ENCODE measurements at regions not wholly inside any gene's neighbourhood (a gene's known extent, or its start where the extent isn't known, plus 50 kb on each side); places are given as distances from the start of the nearest gene placed in this dataset.
"Not testable (repeated sequence)": the region's sequence is repeated elsewhere in the genome, so short reads cannot be mapped to it uniquely, and the experiment has no call there.

- DNase-seq (ENCODE audit: low read depth in 1 of 2, low spot score in 1 of 2), result no peak
These were observed 57.1 kb upstream of the KIF2B start for GRCh38 chr17:53765609-53766008.

DNA sequence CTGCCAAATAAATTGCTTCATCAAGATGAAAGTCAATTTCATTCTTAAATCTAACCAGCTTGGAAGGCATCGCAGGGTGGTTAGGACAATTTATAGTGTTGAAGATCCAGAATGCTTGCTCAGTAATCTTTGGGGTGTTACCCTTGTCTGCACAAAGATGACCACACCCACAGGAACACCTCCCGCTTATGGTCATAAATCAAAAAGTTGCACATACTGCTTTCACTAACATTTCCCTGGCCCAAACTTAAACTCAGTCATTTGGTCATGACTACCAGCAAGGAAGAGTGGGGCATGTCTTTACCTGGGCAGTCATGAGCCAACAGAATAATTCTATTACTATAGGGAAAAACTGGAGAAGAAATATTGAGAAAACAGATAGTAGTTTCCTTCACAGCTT, 57.6 kb upstream of the KIF2B start:
- DNase-seq (ENCODE audit: low read depth in 1 of 2, low spot score in 1 of 2), result no peak

DNA sequence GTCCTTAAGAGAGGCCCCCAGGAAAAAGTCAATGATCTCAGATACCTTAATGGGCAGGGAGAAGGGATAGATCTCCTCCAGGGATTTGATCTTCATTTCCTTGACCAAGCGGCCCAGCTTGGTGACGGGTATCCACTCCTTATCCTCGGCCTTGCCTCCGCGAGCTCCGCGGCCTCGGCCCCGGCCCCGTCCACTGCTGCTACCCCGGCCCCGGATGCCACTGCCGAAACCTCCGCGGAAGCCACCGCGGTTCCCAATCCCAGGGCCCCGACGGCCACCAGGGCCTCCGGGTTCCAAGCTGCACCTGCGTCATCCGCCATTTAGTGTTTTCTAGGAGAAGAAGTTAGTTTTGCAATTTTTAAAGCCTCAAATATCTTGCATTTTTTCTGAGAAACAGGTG, 65.2 kb upstream of the KIF2B start:
- DNase-seq (ENCODE audit: low read depth in 1 of 2, low spot score in 1 of 2), result no peak

- DNase-seq (ENCODE audit: low read depth in 1 of 2, low spot score in 1 of 2), result not testable (repeated sequence)
These were observed 65.6 kb upstream of the KIF2B start for GRCh38 chr17:53757116-53757515.

DNA sequence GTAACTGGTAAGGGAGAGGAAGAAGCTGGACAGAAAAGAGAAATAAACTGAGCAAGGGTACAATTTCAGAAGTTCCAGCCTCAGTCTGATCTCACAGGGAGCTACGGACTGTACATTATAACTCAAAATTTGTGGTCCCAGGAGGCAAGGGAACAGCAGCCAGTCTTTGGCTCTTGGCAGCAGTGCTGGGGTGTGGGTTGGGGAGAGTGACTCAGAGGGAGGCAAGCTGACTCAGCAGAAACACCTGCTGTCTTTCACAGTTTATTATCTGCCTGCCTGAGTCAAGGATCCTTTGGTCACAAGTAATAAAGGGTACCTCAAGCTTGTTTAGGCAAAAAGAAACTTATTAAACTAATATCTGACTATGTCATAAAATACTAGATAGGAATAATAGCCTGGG, 73.5 kb upstream of the KIF2B start:
- DNase-seq (ENCODE audit: low read depth in 1 of 2, low spot score in 1 of 2), result no peak

DNA sequence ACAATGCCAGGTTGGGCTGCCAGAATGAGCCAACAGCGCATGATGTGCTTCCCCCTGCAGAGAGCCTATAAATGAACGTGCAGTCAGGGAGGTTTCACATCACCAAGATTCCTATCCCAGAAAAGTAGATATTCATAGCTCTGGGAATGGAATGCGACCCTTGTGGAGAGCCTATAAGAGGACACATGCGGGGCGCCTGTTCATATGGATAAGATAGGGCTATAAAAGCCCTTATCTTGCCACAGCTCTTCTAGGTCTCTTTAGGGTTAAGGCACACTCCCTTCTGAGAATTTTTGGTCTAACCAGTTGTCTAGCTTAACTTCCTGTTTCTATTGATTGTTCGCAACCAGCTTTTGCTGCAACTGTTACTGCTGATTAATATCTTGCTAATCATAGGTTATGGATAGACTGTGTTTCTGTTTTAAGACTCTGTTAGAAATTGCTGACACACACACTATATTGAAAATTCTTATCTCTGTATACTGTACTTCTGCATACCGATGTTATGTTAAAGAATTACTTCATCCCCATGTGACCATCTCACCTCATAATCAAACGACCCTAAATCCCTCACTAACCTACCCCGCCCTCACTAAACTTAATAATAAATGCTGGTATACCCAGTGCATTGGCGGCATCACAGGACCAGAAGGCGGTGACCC, 74.4 kb upstream of the KIF2B start:
- DNase-seq (ENCODE audit: low read depth in 1 of 2, low spot score in 1 of 2), result not testable (repeated sequence)

- no peak for DNase-seq (ENCODE audit: low read depth in 1 of 2, low spot score in 1 of 2)
These were observed 82.4 kb upstream of the KIF2B start for GRCh38 chr17:53740312-53740711.

DNA sequence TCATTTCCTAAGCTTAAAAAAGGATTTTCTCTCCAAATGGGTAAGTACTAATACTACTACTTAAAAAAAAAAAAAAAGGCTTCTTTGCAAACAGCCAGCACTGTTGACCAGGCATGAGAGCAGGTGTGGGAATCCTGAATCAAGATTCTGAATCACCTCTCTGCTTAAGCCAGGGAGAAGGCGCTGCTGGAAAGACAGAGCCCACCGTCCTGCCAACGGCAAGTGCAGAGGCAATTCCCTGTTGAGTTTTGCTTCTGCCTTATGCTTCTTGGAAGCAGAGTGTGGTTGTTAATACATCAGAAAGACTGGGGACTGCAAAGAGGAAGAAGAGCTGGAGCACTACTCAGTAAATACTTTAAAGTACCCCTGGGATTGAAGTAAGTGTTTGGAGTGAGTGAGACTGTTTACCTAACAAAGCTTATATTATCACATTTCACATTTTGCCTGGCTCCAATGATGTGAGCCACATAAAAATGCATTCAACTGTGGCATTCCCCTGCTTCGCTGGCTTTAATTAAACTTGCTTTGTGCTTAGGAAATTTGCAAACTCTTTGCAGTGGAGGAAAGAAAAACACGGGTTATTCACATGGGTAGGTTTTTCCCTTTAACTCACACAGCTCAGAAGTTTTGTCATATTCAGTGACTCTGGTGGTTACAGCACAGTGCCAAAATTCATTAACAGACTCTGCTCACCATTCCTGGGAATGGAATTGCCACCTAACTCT, 86.0 kb upstream of the KIF2B start:
- no peak for DNase-seq (ENCODE audit: low read depth in 1 of 2, low spot score in 1 of 2)

- no peak for DNase-seq (ENCODE audit: low read depth in 1 of 2, low spot score in 1 of 2)
These were observed 98.0 kb upstream of the KIF2B start for GRCh38 chr17:53724726-53725125.

- DNase-seq (ENCODE audit: low read depth in 1 of 2, low spot score in 1 of 2), result no peak
These were observed 100.3 kb upstream of the KIF2B start for GRCh38 chr17:53722407-53722806.

- no peak for DNase-seq (ENCODE audit: low read depth in 1 of 2, low spot score in 1 of 2)
These were observed 101.6 kb upstream of the KIF2B start for GRCh38 chr17:53721101-53721500.

GRCh38 chr17:53719229-53719628, 103.5 kb upstream of the KIF2B start:
- DNase-seq (ENCODE audit: low read depth in 1 of 2, low spot score in 1 of 2), result no peak

- no peak for DNase-seq (ENCODE audit: low read depth in 1 of 2, low spot score in 1 of 2)
These were observed 115.2 kb upstream of the KIF2B start for GRCh38 chr17:53707566-53707965.

- DNase-seq (ENCODE audit: low read depth in 1 of 2, low spot score in 1 of 2), result no peak
These were observed 126.4 kb upstream of the KIF2B start for GRCh38 chr17:53696286-53696685.

DNA sequence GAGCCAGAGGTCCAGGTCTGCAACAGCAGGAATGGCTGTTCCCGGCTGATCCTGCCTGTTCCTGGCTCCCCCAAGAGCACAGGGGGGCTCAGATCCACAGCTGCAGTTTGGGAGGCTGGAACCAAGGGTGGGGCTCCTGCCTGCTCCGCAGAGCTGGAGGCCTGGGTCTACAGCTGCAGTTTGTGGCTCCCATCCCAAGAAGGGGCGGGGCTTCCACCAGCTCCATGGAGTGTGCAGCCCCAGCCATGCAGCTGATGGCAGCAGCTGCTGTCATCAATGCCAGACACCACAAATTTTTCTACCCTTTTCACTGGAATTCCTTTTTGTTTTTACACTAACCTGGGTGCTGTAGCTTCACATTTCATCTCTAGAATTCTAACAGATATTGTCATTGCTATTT, 135.4 kb upstream of the KIF2B start:
- DNase-seq (ENCODE audit: low read depth in 1 of 2, low spot score in 1 of 2), result no peak

GRCh38 chr17:53680745-53681144, 142.0 kb upstream of the KIF2B start:
- no peak for DNase-seq (ENCODE audit: low read depth in 1 of 2, low spot score in 1 of 2)

GRCh38 chr17:53668854-53669253, 153.9 kb upstream of the KIF2B start:
- DNase-seq (ENCODE audit: low read depth in 1 of 2, low spot score in 1 of 2), result no peak

GRCh38 chr17:53662608-53663007, 160.1 kb upstream of the KIF2B start:
- no peak for DNase-seq (ENCODE audit: low read depth in 1 of 2, low spot score in 1 of 2)

- no peak for DNase-seq (ENCODE audit: low read depth in 1 of 2, low spot score in 1 of 2)
These were observed 163.5 kb upstream of the KIF2B start for GRCh38 chr17:53659181-53659580.

DNA sequence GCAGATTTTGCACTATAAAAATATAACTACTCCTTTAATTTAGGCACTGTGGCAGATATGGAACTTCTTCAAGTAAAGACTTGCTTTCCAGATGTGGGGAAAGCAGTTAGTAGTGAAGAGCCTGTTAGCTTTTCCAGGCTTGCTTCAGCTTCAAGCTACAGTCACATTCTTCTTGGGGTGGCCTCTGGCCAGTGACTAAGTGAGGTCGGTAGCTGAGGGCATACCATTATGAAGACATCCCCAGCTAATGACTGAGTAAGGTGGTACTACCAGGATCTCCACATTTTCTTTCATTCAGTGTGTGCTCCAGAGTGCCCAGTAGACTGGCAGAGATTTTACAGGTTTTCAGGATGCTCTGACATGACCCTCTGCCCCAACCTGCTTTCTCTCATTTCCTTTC, 167.1 kb upstream of the KIF2B start:
- DNase-seq (ENCODE audit: low read depth in 1 of 2, low spot score in 1 of 2), result no peak

DNA sequence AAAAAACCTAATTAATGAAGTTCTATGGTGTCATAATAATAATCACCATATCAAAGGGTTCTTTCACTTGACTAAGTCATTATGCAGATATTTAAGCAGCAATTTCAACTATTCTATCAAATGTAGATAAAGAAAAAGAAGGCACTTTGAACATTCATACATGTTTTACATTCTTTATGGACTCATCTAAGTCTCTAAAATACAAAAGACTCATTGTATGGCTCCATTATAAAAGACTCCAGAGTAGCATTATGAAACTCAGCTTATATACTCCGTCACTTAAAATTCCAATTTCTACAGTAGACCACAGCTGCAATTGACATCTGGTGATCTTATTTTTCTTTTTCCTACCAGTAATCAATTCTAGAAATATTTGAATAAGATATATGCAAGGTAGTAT, 173.5 kb upstream of the KIF2B start:
- DNase-seq (ENCODE audit: low read depth in 1 of 2, low spot score in 1 of 2), result no peak

DNA sequence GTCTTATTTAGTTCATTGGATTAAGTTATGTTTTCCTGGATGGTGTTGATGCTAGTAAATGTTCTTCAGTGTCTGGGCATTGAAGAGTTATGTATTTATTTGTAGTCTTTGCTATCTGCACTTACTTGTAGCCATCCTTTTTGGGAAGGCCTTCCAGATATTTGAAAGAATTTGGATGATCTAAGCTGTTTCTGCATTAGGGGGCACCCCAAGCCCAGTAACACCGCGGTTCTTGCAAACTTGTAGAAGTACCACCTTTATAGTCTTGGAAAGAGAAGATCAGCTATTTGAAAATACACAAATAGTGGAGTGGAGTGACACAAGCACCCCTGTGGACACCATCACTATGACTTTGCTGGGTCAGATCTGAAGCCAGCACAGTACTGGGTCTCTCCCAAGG, 175.9 kb upstream of the KIF2B start:
- no peak for DNase-seq (ENCODE audit: low read depth in 1 of 2, low spot score in 1 of 2)

DNA sequence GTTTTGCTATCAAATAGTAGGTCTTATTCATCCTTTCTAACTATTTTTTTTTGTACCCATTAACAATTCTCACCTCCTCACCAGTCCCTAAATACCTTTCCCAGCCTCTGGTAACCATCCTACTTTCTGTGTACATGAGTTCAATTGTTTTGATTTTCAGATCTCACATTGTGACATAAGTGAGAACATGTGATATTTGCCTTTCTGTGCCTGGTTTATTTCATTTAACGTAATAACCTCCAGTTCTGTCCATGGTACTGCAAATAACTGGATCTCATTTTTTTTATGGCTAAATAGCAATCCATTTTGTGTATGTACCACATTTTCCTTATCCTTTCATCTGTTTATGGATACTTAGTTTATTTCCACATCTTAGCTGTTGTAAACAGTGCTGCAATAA, 181.9 kb upstream of the KIF2B start:
- DNase-seq (ENCODE audit: low read depth in 1 of 2, low spot score in 1 of 2), result no peak

Data from activated CD4-positive, alpha-beta T cell treated with anti-CD3 and anti-CD28 coated beads, Interleukin-2, amount 50 U/mL, for 24 hours (primary cell).